ENCODE measurements at regions not wholly inside any gene's neighbourhood (a gene's known extent, or its start where the extent isn't known, plus 50 kb on each side); places are given as distances from the start of the nearest gene placed in this dataset.

GRCh38 chr13:79786176-79786575 lies 305.2 kb downstream of the NDFIP2 start:
- Histone ChIP-seq H3K27me3 (ENCODE audit: control insufficient read depth, insufficient read depth, low read length) (no peaks in the 10 kb centered on the region), H3K4me3 (ENCODE audit: low read depth, low read length) (no peak overlapping the region), H3K36me3 (ENCODE audit: control insufficient read depth, insufficient read depth, low read length) (no peaks in the 10 kb centered on the region)
- no peak for FAIRE-seq
- no peak for DNase-seq (ENCODE audit: low read depth)
- no peak for TF ChIP-seq CTCF (IDR thresholded peaks at IDR 0.05; ENCODE audit: insufficient read depth, low read length, severe bottlenecking)

GRCh38 chr13:79782541-79783205 lies 301.7 kb downstream of the NDFIP2 start:
- no peaks in the 10 kb centered on the region for H3K36me3 ChIP-seq (ENCODE audit: control insufficient read depth, insufficient read depth, low read length)
- no peaks in the 10 kb centered on the region for H3K27me3 ChIP-seq (ENCODE audit: control insufficient read depth, insufficient read depth, low read length)
- DNase-seq (ENCODE audit: low read depth) = peak; percentile 69
- FAIRE-seq = no peak
- no peak overlapping the region for H3K4me3 ChIP-seq (ENCODE audit: low read depth, low read length)
- TF ChIP-seq CTCF (IDR thresholded peaks at IDR 0.05; ENCODE audit: insufficient read depth, low read length, severe bottlenecking) = no peak

GRCh38 chr13:79781829-79782540 lies 301.0 kb downstream of the NDFIP2 start:
- no peak for TF ChIP-seq CTCF (IDR thresholded peaks at IDR 0.05; ENCODE audit: insufficient read depth, low read length, severe bottlenecking)
- Histone ChIP-seq H3K4me3 (ENCODE audit: low read depth, low read length) (no peak overlapping the region), H3K36me3 (ENCODE audit: control insufficient read depth, insufficient read depth, low read length) (no peaks in the 10 kb centered on the region), H3K27me3 (ENCODE audit: control insufficient read depth, insufficient read depth, low read length) (no peaks in the 10 kb centered on the region)
- DNase-seq (ENCODE audit: low read depth) (no peak), FAIRE-seq (no peak)

GRCh38 chr13:79780240-79780639 lies 299.3 kb downstream of the NDFIP2 start:
- Histone ChIP-seq H3K36me3 (ENCODE audit: control insufficient read depth, insufficient read depth, low read length) (no peaks in the 10 kb centered on the region), H3K4me3 (ENCODE audit: low read depth, low read length) (no peak overlapping the region), H3K27me3 (ENCODE audit: control insufficient read depth, insufficient read depth, low read length) (no peaks in the 10 kb centered on the region)
- TF ChIP-seq CTCF (IDR thresholded peaks at IDR 0.05; ENCODE audit: insufficient read depth, low read length, severe bottlenecking) = no peak
- FAIRE-seq (no peak), DNase-seq (ENCODE audit: low read depth) (peak; percentile 27)

- TF ChIP-seq CTCF (IDR thresholded peaks at IDR 0.05; ENCODE audit: insufficient read depth, low read length, severe bottlenecking) = no peak
- H3K27me3 ChIP-seq (ENCODE audit: control insufficient read depth, insufficient read depth, low read length) = no peaks in the 10 kb centered on the region
- H3K4me3 ChIP-seq (ENCODE audit: low read depth, low read length) = no peak overlapping the region
- FAIRE-seq (no peak), DNase-seq (ENCODE audit: low read depth) (peak; percentile 79)
- H3K36me3 ChIP-seq (ENCODE audit: control insufficient read depth, insufficient read depth, low read length) = no peaks in the 10 kb centered on the region
These were observed 298.8 kb downstream of the NDFIP2 start for GRCh38 chr13:79779761-79780160.

All from bronchial epithelial cell (primary cell).